ENCODE measurements at regions not wholly inside any gene's neighbourhood (a gene's known extent, or its start where the extent isn't known, plus 50 kb on each side); places are given as distances from the start of the nearest gene placed in this dataset.

GRCh38 chrX:147741776-147742175 lies 169.9 kb upstream of the FMR1 start:
- H3K27me3 Mint-ChIP-seq = no peaks in the 10 kb centered on the region
- no peak overlapping the region for H3K4me3 Mint-ChIP-seq
- H3K9me3 Mint-ChIP-seq (ENCODE audit: low read depth) = no peaks in the 10 kb centered on the region
- H3K27ac Mint-ChIP-seq = no peak overlapping the region
- H3K4me1 Mint-ChIP-seq (ENCODE audit: low read depth) = peaks cover 9% of the 10 kb centered on the region
- H3K36me3 Mint-ChIP-seq = no peaks in the 10 kb centered on the region

GRCh38 chrX:147749308-147749707 lies 162.4 kb upstream of the FMR1 start:
- Mint-ChIP-seq H3K4me3 (no peak overlapping the region), H3K4me1 (ENCODE audit: low read depth) (no peaks in the 10 kb centered on the region), H3K27me3 (peaks cover 2% of the 10 kb centered on the region), H3K9me3 (ENCODE audit: low read depth) (no peaks in the 10 kb centered on the region), H3K36me3 (no peaks in the 10 kb centered on the region), H3K27ac (no peak overlapping the region)

GRCh38 chrX:147757750-147758149 lies 154.0 kb upstream of the FMR1 start:
- peaks cover 2% of the 10 kb centered on the region for H3K27me3 Mint-ChIP-seq
- H3K4me1 Mint-ChIP-seq (ENCODE audit: low read depth) = peaks cover 4% of the 10 kb centered on the region
- H3K27ac Mint-ChIP-seq = no peak overlapping the region
- no peak overlapping the region for H3K4me3 Mint-ChIP-seq
- H3K9me3 Mint-ChIP-seq (ENCODE audit: low read depth) = no peaks in the 10 kb centered on the region
- no peaks in the 10 kb centered on the region for H3K36me3 Mint-ChIP-seq

GRCh38 chrX:147763131-147763530 lies 148.6 kb upstream of the FMR1 start:
- Mint-ChIP-seq H3K27ac (no peak overlapping the region), H3K9me3 (ENCODE audit: low read depth) (no peaks in the 10 kb centered on the region), H3K4me3 (no peak overlapping the region), H3K4me1 (ENCODE audit: low read depth) (peaks cover 14% of the 10 kb centered on the region), H3K36me3 (no peaks in the 10 kb centered on the region), H3K27me3 (no peaks in the 10 kb centered on the region)

- Mint-ChIP-seq H3K27ac (no peak overlapping the region), H3K9me3 (ENCODE audit: low read depth) (no peaks in the 10 kb centered on the region), H3K36me3 (no peaks in the 10 kb centered on the region), H3K27me3 (no peaks in the 10 kb centered on the region), H3K4me3 (no peak overlapping the region), H3K4me1 (ENCODE audit: low read depth) (peaks cover 14% of the 10 kb centered on the region)
These were observed 146.9 kb upstream of the FMR1 start for GRCh38 chrX:147764868-147765267.

- Mint-ChIP-seq H3K27me3 (no peaks in the 10 kb centered on the region), H3K4me1 (ENCODE audit: low read depth) (no peaks in the 10 kb centered on the region)
These were observed 140.9 kb upstream of the FMR1 start for GRCh38 chrX:147770858-147771257.

GRCh38 chrX:147776988-147777387 lies 134.7 kb upstream of the FMR1 start:
- no peaks in the 10 kb centered on the region for H3K9me3 Mint-ChIP-seq (ENCODE audit: low read depth)
- no peak overlapping the region for H3K27ac Mint-ChIP-seq
- no peak overlapping the region for H3K4me3 Mint-ChIP-seq
- H3K36me3 Mint-ChIP-seq = no peaks in the 10 kb centered on the region
- H3K4me1 Mint-ChIP-seq (ENCODE audit: low read depth) = no peaks in the 10 kb centered on the region
- no peaks in the 10 kb centered on the region for H3K27me3 Mint-ChIP-seq

More at GRCh38 chrX:147770858-147771257, 140.9 kb upstream of the FMR1 start:
- Mint-ChIP-seq H3K27ac (no peak overlapping the region), H3K36me3 (no peaks in the 10 kb centered on the region), H3K9me3 (ENCODE audit: low read depth) (no peaks in the 10 kb centered on the region), H3K4me3 (no peak overlapping the region)

GRCh38 chrX:147779173-147779572 lies 132.5 kb upstream of the FMR1 start:
- H3K4me1 Mint-ChIP-seq (ENCODE audit: low read depth) = no peaks in the 10 kb centered on the region
- no peaks in the 10 kb centered on the region for H3K9me3 Mint-ChIP-seq (ENCODE audit: low read depth)
- H3K27ac Mint-ChIP-seq = no peak overlapping the region
- H3K36me3 Mint-ChIP-seq = no peaks in the 10 kb centered on the region
- no peaks in the 10 kb centered on the region for H3K27me3 Mint-ChIP-seq
- H3K4me3 Mint-ChIP-seq = no peak overlapping the region

GRCh38 chrX:147781844-147782243 lies 129.9 kb upstream of the FMR1 start:
- no peaks in the 10 kb centered on the region for H3K9me3 Mint-ChIP-seq (ENCODE audit: low read depth)
- H3K4me1 Mint-ChIP-seq (ENCODE audit: low read depth) = no peaks in the 10 kb centered on the region
- no peaks in the 10 kb centered on the region for H3K36me3 Mint-ChIP-seq
- no peak overlapping the region for H3K27ac Mint-ChIP-seq
- H3K27me3 Mint-ChIP-seq = no peaks in the 10 kb centered on the region
- no peak overlapping the region for H3K4me3 Mint-ChIP-seq

- Mint-ChIP-seq H3K4me3 (no peak overlapping the region), H3K9me3 (ENCODE audit: low read depth) (no peaks in the 10 kb centered on the region), H3K27me3 (no peaks in the 10 kb centered on the region), H3K27ac (no peak overlapping the region), H3K36me3 (no peaks in the 10 kb centered on the region), H3K4me1 (ENCODE audit: low read depth) (no peaks in the 10 kb centered on the region)
These were observed 122.9 kb upstream of the FMR1 start for GRCh38 chrX:147788641-147789350.

- Mint-ChIP-seq H3K36me3 (no peaks in the 10 kb centered on the region), H3K27me3 (no peaks in the 10 kb centered on the region), H3K4me1 (ENCODE audit: low read depth) (no peaks in the 10 kb centered on the region)
These were observed 111.1 kb upstream of the FMR1 start for GRCh38 chrX:147800663-147801062.

GRCh38 chrX:147803948-147804347 lies 107.8 kb upstream of the FMR1 start:
- Mint-ChIP-seq H3K27me3 (no peaks in the 10 kb centered on the region), H3K4me3 (no peak overlapping the region), H3K27ac (no peak overlapping the region), H3K36me3 (no peaks in the 10 kb centered on the region), H3K4me1 (ENCODE audit: low read depth) (no peaks in the 10 kb centered on the region), H3K9me3 (ENCODE audit: low read depth) (no peaks in the 10 kb centered on the region)

More at GRCh38 chrX:147800663-147801062, 111.1 kb upstream of the FMR1 start:
- Mint-ChIP-seq H3K27ac (no peak overlapping the region), H3K4me3 (no peak overlapping the region), H3K9me3 (ENCODE audit: low read depth) (no peaks in the 10 kb centered on the region)

- no peak overlapping the region for H3K4me3 Mint-ChIP-seq
- H3K9me3 Mint-ChIP-seq (ENCODE audit: low read depth) = no peaks in the 10 kb centered on the region
- no peak overlapping the region for H3K27ac Mint-ChIP-seq
- no peaks in the 10 kb centered on the region for H3K36me3 Mint-ChIP-seq
- no peaks in the 10 kb centered on the region for H3K4me1 Mint-ChIP-seq (ENCODE audit: low read depth)
- no peaks in the 10 kb centered on the region for H3K27me3 Mint-ChIP-seq
These were observed 99.9 kb upstream of the FMR1 start for GRCh38 chrX:147811803-147812202.

- no peak overlapping the region for H3K4me3 Mint-ChIP-seq
- H3K9me3 Mint-ChIP-seq (ENCODE audit: low read depth) = no peaks in the 10 kb centered on the region
- no peak overlapping the region for H3K27ac Mint-ChIP-seq
- H3K4me1 Mint-ChIP-seq (ENCODE audit: low read depth) = no peaks in the 10 kb centered on the region
- H3K36me3 Mint-ChIP-seq = no peaks in the 10 kb centered on the region
- H3K27me3 Mint-ChIP-seq = no peaks in the 10 kb centered on the region
These were observed 84.6 kb upstream of the FMR1 start for GRCh38 chrX:147827070-147827469.

GRCh38 chrX:147828719-147829118 lies 83.0 kb upstream of the FMR1 start:
- Mint-ChIP-seq H3K4me3 (no peak overlapping the region), H3K9me3 (ENCODE audit: low read depth) (no peaks in the 10 kb centered on the region), H3K4me1 (ENCODE audit: low read depth) (peaks cover 3% of the 10 kb centered on the region), H3K27ac (no peak overlapping the region), H3K36me3 (no peaks in the 10 kb centered on the region), H3K27me3 (no peaks in the 10 kb centered on the region)

- H3K27me3 Mint-ChIP-seq = peaks cover 2% of the 10 kb centered on the region
- no peak overlapping the region for H3K4me3 Mint-ChIP-seq
- H3K4me1 Mint-ChIP-seq (ENCODE audit: low read depth) = peaks cover 3% of the 10 kb centered on the region
- H3K9me3 Mint-ChIP-seq (ENCODE audit: low read depth) = no peaks in the 10 kb centered on the region
- H3K27ac Mint-ChIP-seq = no peak overlapping the region
- no peaks in the 10 kb centered on the region for H3K36me3 Mint-ChIP-seq
These were observed 78.9 kb upstream of the FMR1 start for GRCh38 chrX:147832707-147833348.

All from activated naive CD8-positive, alpha-beta T cell (primary cell).